GM10266 (cell line): ENCODE measurements at regions not wholly inside any gene's neighbourhood (a gene's known extent, or its start where the extent isn't known, plus 50 kb on each side); places are given as distances from the start of the nearest gene placed in this dataset.

ENCODE experiments used
- DNase-seq: peaks from one replicate; pipeline ENCODE4 v3.0.0; 2012; ENCODE audit errors: extremely low spot score
- CTCF ChIP-seq: IDR thresholded peaks from 2 replicates; pipeline ENCODE4 v1.5.1; 2012; ENCODE audit warnings: mild to moderate bottlenecking, low read depth; ENCODE audit not compliant: control insufficient read depth, insufficient read depth; ENCODE audit errors: missing control alignments

- TF ChIP-seq CTCF = no peak
- no peak for DNase-seq
Measured at GRCh38 chrX:107556967-107557366, 71.3 kb upstream of the PRPS1 start.

GRCh38 chrX:107559506-107559905, 68.8 kb upstream of the PRPS1 start:
- TF ChIP-seq CTCF = no peak
- no peak for DNase-seq

GRCh38 chrX:107560041-107560440, 68.3 kb upstream of the PRPS1 start:
- no peak for TF ChIP-seq CTCF
- no peak for DNase-seq

- DNase-seq = no peak
- no peak for TF ChIP-seq CTCF
Measured at GRCh38 chrX:107560980-107561379, 67.3 kb upstream of the PRPS1 start.

GRCh38 chrX:107561468-107562215, 66.7 kb upstream of the PRPS1 start:
- no peak for TF ChIP-seq CTCF
- DNase-seq = no peak

- TF ChIP-seq CTCF = no peak
- DNase-seq = no peak
Measured at GRCh38 chrX:107562482-107562881, 65.8 kb upstream of the PRPS1 start.

- no peak for DNase-seq
- TF ChIP-seq CTCF = no peak
Measured at GRCh38 chrX:107563824-107564223, 64.5 kb upstream of the PRPS1 start.
